ENCODE measurements at regions not wholly inside any gene's neighbourhood (a gene's known extent, or its start where the extent isn't known, plus 50 kb on each side); places are given as distances from the start of the nearest gene placed in this dataset.

DNA sequence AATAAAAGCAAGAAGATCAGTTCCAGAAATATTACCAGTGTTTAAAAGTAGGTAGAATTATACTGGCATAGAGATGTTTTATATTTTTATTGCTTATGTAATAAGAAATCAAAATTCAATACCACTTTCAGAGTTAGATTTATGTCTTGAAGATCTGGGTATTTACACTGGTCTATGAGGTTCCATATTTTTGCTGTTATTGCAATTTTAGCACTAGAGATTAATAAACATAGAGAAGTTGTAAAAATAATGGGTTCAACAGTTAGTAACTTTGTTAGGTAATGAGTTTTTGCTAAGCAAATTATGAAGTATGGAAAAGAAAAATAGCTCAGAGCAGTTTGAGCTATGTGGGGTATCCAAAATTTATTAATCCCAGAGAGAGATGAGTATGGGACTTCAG lies 188.1 kb downstream of the SYT10 start:
- Mint-ChIP-seq H3K4me1 (ENCODE audit: low read depth) (peaks cover 4% of the 10 kb centered on the region), H3K27me3 (no peaks in the 10 kb centered on the region), H3K4me3 (ENCODE audit: low read depth) (no peak overlapping the region), H3K36me3 (ENCODE audit: insufficient read depth) (no peaks in the 10 kb centered on the region), H3K27ac (no peak overlapping the region), H3K9me3 (ENCODE audit: low read depth) (no peaks in the 10 kb centered on the region)
- no peak for DNase-seq (ENCODE audit: low spot score, unreplicated experiment)
- no peak for TF ChIP-seq CTCF (IDR thresholded peaks at IDR 0.05; ENCODE audit: unreplicated experiment)

- Mint-ChIP-seq H3K4me3 (ENCODE audit: low read depth) (no peak overlapping the region), H3K36me3 (ENCODE audit: insufficient read depth) (no peaks in the 10 kb centered on the region), H3K27me3 (no peaks in the 10 kb centered on the region), H3K9me3 (ENCODE audit: low read depth) (peaks cover 5% of the 10 kb centered on the region), H3K27ac (no peak overlapping the region), H3K4me1 (ENCODE audit: low read depth) (peaks cover 4% of the 10 kb centered on the region)
- no peak for TF ChIP-seq CTCF (IDR thresholded peaks at IDR 0.05; ENCODE audit: unreplicated experiment)
- DNase-seq (ENCODE audit: low spot score, unreplicated experiment), result no peak
Measured at GRCh38 chr12:33248364-33248763, 191.3 kb downstream of the SYT10 start.

DNA sequence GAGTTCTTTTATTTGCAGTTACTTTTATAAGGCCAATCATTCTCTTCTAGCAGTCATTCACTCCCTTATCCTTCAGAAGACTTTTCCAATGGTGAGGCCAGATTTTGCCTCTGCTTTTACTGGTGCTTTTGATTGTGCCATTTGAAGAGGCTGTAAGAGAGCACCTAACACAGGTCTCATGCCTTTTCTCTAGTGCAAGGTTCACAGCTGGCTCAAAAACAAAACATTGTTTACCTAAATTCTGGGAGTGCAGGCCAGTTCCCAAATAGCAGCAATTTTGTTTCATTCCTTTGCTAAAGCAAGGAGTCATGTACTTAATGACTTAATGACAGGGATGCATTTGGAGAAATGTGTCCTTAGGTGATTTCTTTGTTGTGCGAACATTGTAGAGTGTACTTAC lies 192.0 kb downstream of the SYT10 start:
- Mint-ChIP-seq H3K27me3 (no peaks in the 10 kb centered on the region), H3K4me1 (ENCODE audit: low read depth) (peaks cover 4% of the 10 kb centered on the region), H3K36me3 (ENCODE audit: insufficient read depth) (no peaks in the 10 kb centered on the region), H3K27ac (no peak overlapping the region), H3K4me3 (ENCODE audit: low read depth) (no peak overlapping the region), H3K9me3 (ENCODE audit: low read depth) (peaks cover 5% of the 10 kb centered on the region)
- DNase-seq (ENCODE audit: low spot score, unreplicated experiment), result no peak
- no peak for TF ChIP-seq CTCF (IDR thresholded peaks at IDR 0.05; ENCODE audit: unreplicated experiment)

DNA sequence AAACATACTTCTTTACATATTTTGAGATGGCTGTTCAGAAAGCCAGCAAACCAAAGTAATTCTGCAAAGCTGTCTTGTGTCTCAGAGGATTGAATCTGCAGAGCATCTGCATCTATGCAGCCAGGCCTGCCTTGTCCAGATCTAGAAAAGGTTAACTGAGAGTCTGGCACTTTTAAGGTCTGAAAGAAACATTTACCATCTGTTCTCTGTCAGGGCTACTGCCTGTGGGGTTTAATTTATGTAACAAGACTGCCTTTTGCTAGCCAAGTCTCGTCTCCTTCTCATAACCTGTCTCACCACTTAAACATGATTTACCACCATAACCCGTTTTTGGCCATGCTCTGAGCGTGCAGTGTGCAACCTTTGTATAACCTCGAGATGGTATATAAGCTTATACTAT lies 194.2 kb downstream of the SYT10 start:
- no peaks in the 10 kb centered on the region for H3K27me3 Mint-ChIP-seq
- TF ChIP-seq CTCF (IDR thresholded peaks at IDR 0.05; ENCODE audit: unreplicated experiment), result no peak
- H3K9me3 Mint-ChIP-seq (ENCODE audit: low read depth), result peaks cover 12% of the 10 kb centered on the region
- H3K27ac Mint-ChIP-seq, result no peak overlapping the region
- DNase-seq (ENCODE audit: low spot score, unreplicated experiment), result no peak
- H3K4me3 Mint-ChIP-seq (ENCODE audit: low read depth), result no peak overlapping the region
- peaks cover 4% of the 10 kb centered on the region for H3K4me1 Mint-ChIP-seq (ENCODE audit: low read depth)
- H3K36me3 Mint-ChIP-seq (ENCODE audit: insufficient read depth), result no peaks in the 10 kb centered on the region

DNA sequence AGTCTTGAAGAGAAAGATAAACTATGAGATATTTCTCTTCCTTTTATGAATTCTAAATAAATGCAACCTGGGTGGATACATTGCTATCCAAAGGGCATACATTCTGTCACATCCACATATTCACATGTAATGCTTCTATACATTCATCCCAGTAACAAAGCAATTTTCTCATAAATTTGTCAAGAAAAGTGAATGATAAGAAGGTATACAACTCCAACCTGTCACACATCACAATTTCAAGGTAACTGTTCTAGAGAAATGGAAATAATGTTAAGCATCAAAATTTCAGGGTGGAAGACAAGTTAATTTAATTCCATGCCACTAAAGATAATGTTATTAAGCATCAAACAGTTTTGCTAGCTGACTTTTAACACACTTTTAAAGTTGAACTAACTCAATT lies 212.9 kb downstream of the SYT10 start:
- Mint-ChIP-seq H3K9me3 (ENCODE audit: low read depth) (peaks cover 12% of the 10 kb centered on the region), H3K27me3 (no peaks in the 10 kb centered on the region), H3K36me3 (ENCODE audit: insufficient read depth) (no peaks in the 10 kb centered on the region), H3K27ac (no peak overlapping the region), H3K4me3 (ENCODE audit: low read depth) (no peak overlapping the region), H3K4me1 (ENCODE audit: low read depth) (no peaks in the 10 kb centered on the region)
- no peak for TF ChIP-seq CTCF (IDR thresholded peaks at IDR 0.05; ENCODE audit: unreplicated experiment)
- DNase-seq (ENCODE audit: low spot score, unreplicated experiment), result no peak
